ENCODE measurements at regions not wholly inside any gene's neighbourhood (a gene's known extent, or its start where the extent isn't known, plus 50 kb on each side); places are given as distances from the start of the nearest gene placed in this dataset.
"Not testable (repeated sequence)": the region's sequence is repeated elsewhere in the genome, so short reads cannot be mapped to it uniquely, and the experiment has no call there.

GRCh38 chr6:21922086-21922485, 328.5 kb downstream of the SOX4 start:
- Mint-ChIP-seq H3K9me3 (peaks cover 2% of the 10 kb centered on the region), H3K27ac (no peak overlapping the region), H3K27me3 (no peaks in the 10 kb centered on the region), H3K4me3 (no peak overlapping the region), H3K4me1 (no peaks in the 10 kb centered on the region), H3K36me3 (ENCODE audit: low read depth) (no peaks in the 10 kb centered on the region)
- no peak for DNase-seq
- CTCF ChIA-PET, result no interaction called here
- POLR2A ChIA-PET, result no interaction called here

DNA sequence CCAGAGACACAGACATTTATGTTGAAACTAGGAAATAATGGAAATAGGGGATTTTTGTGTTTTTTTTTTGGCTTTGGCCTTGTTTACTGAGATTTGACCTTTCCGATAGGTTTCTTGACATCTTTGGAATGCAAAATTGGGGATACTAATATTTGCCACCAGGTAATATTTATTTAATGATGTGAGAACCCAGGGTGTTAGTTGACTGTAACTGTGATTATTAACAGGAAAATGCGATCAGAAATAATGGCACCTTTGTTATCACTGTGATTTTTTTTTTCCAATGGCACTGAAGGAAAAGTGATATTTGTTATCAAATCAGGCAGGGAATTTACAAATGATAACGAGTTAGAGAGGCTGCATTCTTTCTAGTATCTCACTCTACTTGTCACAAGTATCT, 330.5 kb downstream of the SOX4 start:
- POLR2A ChIA-PET, result no interaction called here
- Mint-ChIP-seq H3K4me1 (no peaks in the 10 kb centered on the region), H3K27ac (no peak overlapping the region), H3K36me3 (ENCODE audit: low read depth) (no peaks in the 10 kb centered on the region), H3K4me3 (no peak overlapping the region), H3K9me3 (peaks cover 2% of the 10 kb centered on the region), H3K27me3 (no peaks in the 10 kb centered on the region)
- CTCF ChIA-PET, result no interaction called here
- DNase-seq, result no peak

- Mint-ChIP-seq H3K27ac (no peak overlapping the region), H3K27me3 (no peaks in the 10 kb centered on the region), H3K4me1 (no peaks in the 10 kb centered on the region), H3K4me3 (no peak overlapping the region), H3K36me3 (ENCODE audit: low read depth) (no peaks in the 10 kb centered on the region), H3K9me3 (peaks cover 2% of the 10 kb centered on the region)
- CTCF ChIA-PET, result no interaction called here
- no peak for DNase-seq
- POLR2A ChIA-PET, result no interaction called here
These were observed 335.3 kb downstream of the SOX4 start for GRCh38 chr6:21928827-21929226.

- H3K4me3 Mint-ChIP-seq, result no peak overlapping the region
- ChIA-PET CTCF (no interaction called here), POLR2A (no interaction called here)
- no peak for DNase-seq
- H3K27me3 Mint-ChIP-seq, result no peaks in the 10 kb centered on the region
- H3K4me1 Mint-ChIP-seq, result no peaks in the 10 kb centered on the region
- no peaks in the 10 kb centered on the region for H3K36me3 Mint-ChIP-seq (ENCODE audit: low read depth)
- H3K27ac Mint-ChIP-seq, result no peak overlapping the region
- no peaks in the 10 kb centered on the region for H3K9me3 Mint-ChIP-seq
These were observed 338.2 kb downstream of the SOX4 start for GRCh38 chr6:21931641-21932335.

DNA sequence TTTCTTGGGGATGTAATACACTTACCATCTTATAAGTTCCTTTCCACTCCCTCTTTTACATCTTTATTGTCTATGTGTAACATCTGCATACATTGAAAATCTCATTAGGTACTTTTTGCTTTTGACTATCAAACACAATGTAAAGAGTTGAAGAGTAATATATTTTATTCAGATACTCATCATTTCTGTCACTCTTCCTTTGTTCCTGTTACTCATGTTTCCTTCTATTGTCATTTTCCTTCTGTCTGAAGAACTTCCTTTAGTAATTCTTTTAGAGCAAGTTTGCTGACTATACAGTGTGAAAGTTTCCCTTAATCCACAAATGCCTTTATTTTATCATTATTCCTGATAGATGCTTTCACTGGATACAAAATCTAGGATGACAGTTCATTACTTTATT, 339.8 kb downstream of the SOX4 start:
- DNase-seq, result no peak
- Mint-ChIP-seq H3K36me3 (ENCODE audit: low read depth) (no peaks in the 10 kb centered on the region), H3K9me3 (no peaks in the 10 kb centered on the region), H3K4me1 (no peaks in the 10 kb centered on the region), H3K27ac (no peak overlapping the region), H3K27me3 (no peaks in the 10 kb centered on the region), H3K4me3 (no peak overlapping the region)
- ChIA-PET POLR2A (no interaction called here), CTCF (no interaction called here)

- Mint-ChIP-seq H3K9me3 (no peaks in the 10 kb centered on the region), H3K4me3 (no peak overlapping the region), H3K4me1 (no peaks in the 10 kb centered on the region), H3K27ac (no peak overlapping the region), H3K36me3 (ENCODE audit: low read depth) (no peaks in the 10 kb centered on the region), H3K27me3 (no peaks in the 10 kb centered on the region)
- POLR2A ChIA-PET, result interaction anchor here (0.6 kb wide), 1 partner anchor 123 kb away, joined by 3 read pairs; no protein-coding TSS in a partner anchor
- CTCF ChIA-PET, result no interaction called here
- no peak for DNase-seq
These were observed 341.6 kb downstream of the SOX4 start for GRCh38 chr6:21935142-21935541.

GRCh38 chr6:21935561-21936028, 342.0 kb downstream of the SOX4 start:
- H3K9me3 Mint-ChIP-seq, result no peaks in the 10 kb centered on the region
- CTCF ChIA-PET, result no interaction called here
- H3K4me1 Mint-ChIP-seq, result no peaks in the 10 kb centered on the region
- H3K4me3 Mint-ChIP-seq, result no peak overlapping the region
- POLR2A ChIA-PET, result interaction anchor here (0.6 kb wide), 1 partner anchor 123 kb away, joined by 3 read pairs; no protein-coding TSS in a partner anchor
- no peaks in the 10 kb centered on the region for H3K36me3 Mint-ChIP-seq (ENCODE audit: low read depth)
- peak; percentile 17 for DNase-seq
- H3K27me3 Mint-ChIP-seq, result no peaks in the 10 kb centered on the region
- H3K27ac Mint-ChIP-seq, result no peak overlapping the region

DNA sequence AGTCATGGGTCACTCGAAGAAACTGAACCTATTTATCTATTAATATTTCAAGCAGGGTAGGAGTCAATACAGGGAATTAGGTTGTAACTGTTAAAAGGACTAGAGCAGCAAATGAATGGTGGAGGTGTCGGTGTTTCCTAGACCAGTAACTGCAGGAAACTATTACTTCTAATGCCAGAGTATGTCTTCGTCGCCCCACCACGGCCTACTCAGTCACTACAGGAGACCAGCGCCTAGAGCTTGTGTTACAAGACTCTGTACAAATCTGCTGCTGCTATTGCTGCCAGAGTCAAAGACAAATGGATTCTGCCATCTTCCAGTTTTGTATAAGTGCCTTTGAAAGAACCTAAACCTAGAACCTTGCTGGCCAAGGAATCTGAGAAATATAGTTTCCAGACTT, 343.9 kb downstream of the SOX4 start:
- H3K4me1 Mint-ChIP-seq, result no peaks in the 10 kb centered on the region
- H3K9me3 Mint-ChIP-seq, result no peaks in the 10 kb centered on the region
- DNase-seq, result no peak
- POLR2A ChIA-PET, result no interaction called here
- no peak overlapping the region for H3K4me3 Mint-ChIP-seq
- no peaks in the 10 kb centered on the region for H3K36me3 Mint-ChIP-seq (ENCODE audit: low read depth)
- no peaks in the 10 kb centered on the region for H3K27me3 Mint-ChIP-seq
- no peak overlapping the region for H3K27ac Mint-ChIP-seq
- CTCF ChIA-PET, result no interaction called here

DNA sequence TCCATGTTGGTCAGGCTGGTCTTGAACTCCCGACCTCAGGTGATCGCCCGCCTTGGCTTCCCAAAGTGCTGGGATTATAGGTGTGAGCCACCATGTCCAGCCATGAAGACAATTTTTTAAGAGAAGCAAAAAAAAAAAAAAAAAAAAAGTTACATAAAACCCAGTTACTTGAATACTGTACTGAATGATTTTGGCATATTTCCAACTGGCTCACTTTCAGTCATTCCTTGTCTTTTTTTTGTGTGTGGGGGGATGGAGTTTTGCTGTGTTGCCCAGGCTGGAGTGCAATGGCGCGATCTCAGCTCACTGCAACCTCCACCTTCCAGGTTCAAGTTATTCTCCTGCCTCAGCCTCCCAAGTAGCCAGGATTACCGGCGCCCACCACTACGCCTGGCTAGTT, 345.5 kb downstream of the SOX4 start:
- POLR2A ChIA-PET; CTCF ChIA-PET; H3K4me1 Mint-ChIP-seq; H3K4me3 Mint-ChIP-seq; DNase-seq; H3K27me3 Mint-ChIP-seq; H3K36me3 Mint-ChIP-seq (ENCODE audit: low read depth); H3K27ac Mint-ChIP-seq; H3K9me3 Mint-ChIP-seq: not testable (repeated sequence)

- Mint-ChIP-seq H3K27ac (no peak overlapping the region), H3K9me3 (no peaks in the 10 kb centered on the region), H3K27me3 (no peaks in the 10 kb centered on the region), H3K36me3 (ENCODE audit: low read depth) (no peaks in the 10 kb centered on the region), H3K4me3 (no peak overlapping the region), H3K4me1 (no peaks in the 10 kb centered on the region)
- ChIA-PET POLR2A (no interaction called here), CTCF (no interaction called here)
- DNase-seq, result no peak
These were observed 348.4 kb downstream of the SOX4 start for GRCh38 chr6:21941926-21942325.

GRCh38 chr6:21942897-21943296, 349.3 kb downstream of the SOX4 start:
- CTCF ChIA-PET, result no interaction called here
- no peaks in the 10 kb centered on the region for H3K4me1 Mint-ChIP-seq
- POLR2A ChIA-PET, result no interaction called here
- no peak overlapping the region for H3K27ac Mint-ChIP-seq
- no peaks in the 10 kb centered on the region for H3K27me3 Mint-ChIP-seq
- no peaks in the 10 kb centered on the region for H3K36me3 Mint-ChIP-seq (ENCODE audit: low read depth)
- H3K4me3 Mint-ChIP-seq, result no peak overlapping the region
- no peaks in the 10 kb centered on the region for H3K9me3 Mint-ChIP-seq
- no peak for DNase-seq

DNA sequence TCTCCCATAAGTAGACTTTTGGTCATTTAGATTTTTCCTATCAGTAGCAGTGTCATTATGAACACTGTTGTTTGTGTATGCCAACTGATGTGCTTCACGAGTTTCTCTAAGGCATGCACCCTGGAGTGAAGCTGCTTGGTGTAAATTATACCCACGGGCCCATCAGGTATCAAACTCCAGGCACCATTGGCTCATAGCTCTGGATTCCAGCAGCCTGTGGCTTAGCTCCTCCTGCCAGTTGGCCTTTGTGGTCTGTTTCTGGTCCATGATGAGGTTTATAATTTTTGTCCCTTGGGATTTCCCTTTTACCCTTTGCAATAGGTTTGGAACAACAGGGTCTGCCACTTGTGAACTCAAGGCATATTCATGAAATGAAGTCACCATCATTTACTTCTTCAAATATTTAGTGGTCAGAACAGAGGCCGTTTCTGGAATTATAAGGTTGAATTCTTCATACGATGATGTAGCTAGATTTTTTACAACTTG, 350.5 kb downstream of the PRL start:
- H3K27me3 Mint-ChIP-seq, result no peaks in the 10 kb centered on the region
- no peaks in the 10 kb centered on the region for H3K4me1 Mint-ChIP-seq
- CTCF ChIA-PET, result no interaction called here
- H3K4me3 Mint-ChIP-seq, result no peak overlapping the region
- no peaks in the 10 kb centered on the region for H3K9me3 Mint-ChIP-seq
- no peak overlapping the region for H3K27ac Mint-ChIP-seq
- POLR2A ChIA-PET, result no interaction called here
- H3K36me3 Mint-ChIP-seq (ENCODE audit: low read depth), result no peaks in the 10 kb centered on the region
- DNase-seq, result no peak

DNA sequence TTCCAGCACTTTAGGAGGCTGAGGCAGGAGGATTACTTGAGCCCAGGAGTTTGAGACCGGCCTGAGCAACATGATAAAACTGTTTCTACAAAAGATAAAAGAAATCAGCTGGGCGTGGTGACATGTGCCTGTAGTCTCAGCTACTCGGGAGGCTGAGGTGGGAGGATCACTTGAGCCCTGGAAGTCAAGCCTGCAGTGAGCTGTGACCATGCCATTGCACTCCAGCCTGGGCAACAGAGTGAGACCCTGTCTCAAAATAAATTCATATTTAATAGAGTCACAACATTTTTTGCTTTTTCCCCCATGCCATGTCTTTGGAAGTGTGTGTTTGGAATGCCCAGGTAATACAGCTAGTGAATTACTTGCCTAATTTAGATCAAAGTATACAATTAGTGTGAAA, 349.6 kb downstream of the PRL start:
- H3K9me3 Mint-ChIP-seq; H3K36me3 Mint-ChIP-seq (ENCODE audit: low read depth); POLR2A ChIA-PET; CTCF ChIA-PET; DNase-seq; H3K27me3 Mint-ChIP-seq; H3K4me3 Mint-ChIP-seq; H3K4me1 Mint-ChIP-seq; H3K27ac Mint-ChIP-seq: not testable (repeated sequence)

- no peaks in the 10 kb centered on the region for H3K4me1 Mint-ChIP-seq
- no peak for DNase-seq
- CTCF ChIA-PET, result no interaction called here
- H3K27ac Mint-ChIP-seq, result no peak overlapping the region
- no peak overlapping the region for H3K4me3 Mint-ChIP-seq
- no peaks in the 10 kb centered on the region for H3K9me3 Mint-ChIP-seq
- no peaks in the 10 kb centered on the region for H3K36me3 Mint-ChIP-seq (ENCODE audit: low read depth)
- POLR2A ChIA-PET, result no interaction called here
- H3K27me3 Mint-ChIP-seq, result no peaks in the 10 kb centered on the region
These were observed 349.0 kb downstream of the PRL start for GRCh38 chr6:21947731-21948386.

Measured in activated CD4-positive, alpha-beta memory T cell treated with anti-CD3 and anti-CD28 coated beads, Interleukin-2, amount 10 ng/mL, durations not matched to agents 7 days and 5 days (primary cell).